Natural killer cell (primary cell): ENCODE measurements at regions not wholly inside any gene's neighbourhood (a gene's known extent, or its start where the extent isn't known, plus 50 kb on each side); places are given as distances from the start of the nearest gene placed in this dataset.

Experiments used
- ATAC-seq, 3 donors: fragments of 150-1000 bp in 2 of 3; fragments of 200-7000 bp in 1 of 3; cut with Tn5 transposase; 1 replicate in 1 of 3; 2 replicates in 2 of 3; pipeline ENCODE4 v1.10.0; 2021; ENCODE audit warnings: mild to moderate bottlenecking in 2 of 3, moderate library complexity in 2 of 3
- DNase-seq, 2 donors: peaks; one replicate each; pipeline versions ENCODE4 v3.0.0 to v3.0.0-alpha.2; 2013 to 2021; ENCODE audit warnings: mixed read lengths in 1 of 2
- H3K27ac ChIP-seq: one replicate; pipeline ENCODE4 v1.5.1; 2013; ENCODE audit warnings: mild to moderate bottlenecking, low read length
- H3K27me3 ChIP-seq: one replicate; pipeline ENCODE4 v1.6.1; 2013; ENCODE audit warnings: low read length; ENCODE audit not compliant: control insufficient read depth, insufficient read depth
- H3K36me3 ChIP-seq: one replicate; pipeline ENCODE4 v1.6.1; 2013; ENCODE audit warnings: low read length; ENCODE audit not compliant: control insufficient read depth, insufficient read depth
- H3K4me1 ChIP-seq: one replicate; pipeline ENCODE4 v1.6.1; 2013; ENCODE audit warnings: low read length; ENCODE audit not compliant: control insufficient read depth, insufficient read depth
- H3K4me3 ChIP-seq: one replicate; pipeline ENCODE4 v1.5.1; 2013; ENCODE audit warnings: low read length
- H3K9me3 ChIP-seq: one replicate; pipeline ENCODE4 v1.6.1; 2013; ENCODE audit warnings: low read length; ENCODE audit not compliant: control insufficient read depth, insufficient read depth
- H3K27ac Mint-ChIP-seq, 2 donors: one replicate each; pipeline ENCODE4 v1.8.0; 2022; ENCODE audit warnings: mild to moderate bottlenecking in 2 of 2, mixed read lengths in 2 of 2, moderate library complexity in 1 of 2
- H3K27me3 Mint-ChIP-seq, 2 donors: one replicate each; pipeline ENCODE4 v1.8.0; 2022; ENCODE audit warnings: low read depth in 2 of 2, mixed read lengths in 2 of 2
- H3K36me3 Mint-ChIP-seq: one replicate; pipeline ENCODE4 v1.8.0; 2022; ENCODE audit warnings: mixed read lengths
- H3K4me1 Mint-ChIP-seq, 2 donors: one replicate each; pipeline ENCODE4 v1.8.0; 2022; ENCODE audit warnings: mixed read lengths in 2 of 2
- H3K4me3 Mint-ChIP-seq: one replicate; pipeline ENCODE4 v1.8.0; 2022; ENCODE audit warnings: mild to moderate bottlenecking, moderate library complexity, mixed read lengths
- H3K9me3 Mint-ChIP-seq, 2 donors: one replicate each; pipeline ENCODE4 v1.8.0; 2022; ENCODE audit warnings: mixed read lengths in 2 of 2
- CTCF ChIP-seq: fragments of 200-600 bp; IDR thresholded peaks from one replicate; pipeline ENCODE4 v1.8.0; 2022; ENCODE audit warnings: antibody characterized with exemption
- WGBS: methylation state at CpG from one replicate; pipeline ENCODE4 v1.1.7; 2013; ENCODE audit warnings: missing lambda C conversion rate; ENCODE audit not compliant: insufficient coverage; 5-methylcytosine and 5-hydroxymethylcytosine counted together
- intact Hi-C: fragments of 100-400 bp; cut with micrococcal nuclease; formaldehyde crosslinking; loops from one replicate; pipeline ENCODE4 v1.14.2; 2022

DNA sequence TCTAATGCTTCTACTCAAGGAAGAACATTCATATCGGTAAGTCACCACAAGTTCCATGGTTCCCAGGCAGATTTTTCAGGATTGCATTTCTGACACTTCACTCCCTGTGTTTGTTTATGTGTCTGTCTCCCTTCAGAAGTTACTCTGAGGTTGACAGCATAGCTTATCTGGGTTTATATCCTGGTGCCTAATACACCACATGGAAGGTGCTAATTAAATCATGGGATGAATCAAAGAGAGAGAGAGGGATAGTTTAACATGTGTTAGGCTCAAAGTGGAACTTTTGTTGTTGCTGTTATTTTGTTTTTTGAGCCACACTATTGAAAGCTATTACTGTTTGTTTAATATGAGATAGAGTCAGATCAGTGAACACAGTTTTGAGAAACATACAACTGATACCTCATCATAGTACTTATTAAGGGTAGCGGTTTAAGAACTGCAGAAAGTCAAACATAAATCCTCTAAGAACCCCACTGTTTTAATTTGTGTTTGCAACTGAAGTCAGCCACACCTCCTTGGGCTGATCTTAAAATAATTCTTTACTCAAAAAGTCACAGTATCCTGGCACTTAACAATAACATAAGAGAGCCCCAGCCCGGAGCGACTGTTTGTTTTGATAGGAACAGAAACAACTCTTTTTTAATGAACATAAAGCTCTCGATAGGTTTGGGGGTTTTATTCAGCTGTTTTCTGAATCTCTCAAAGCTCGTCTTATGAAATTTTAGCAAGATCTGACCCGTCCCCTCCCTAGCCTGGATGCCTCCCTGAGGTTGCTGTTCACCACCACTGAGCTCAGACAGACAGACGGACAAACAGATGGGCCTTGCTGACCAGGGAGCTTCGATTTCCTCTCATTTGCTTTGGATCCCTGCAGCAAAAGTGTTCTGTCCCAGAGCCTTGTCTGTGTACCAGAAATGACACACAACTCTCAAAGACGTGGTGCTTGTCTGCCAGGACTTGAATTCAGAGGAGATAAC is 98.3 kb upstream of the MYOCD start:
- H3K27ac ChIP-seq = no peak overlapping the region
- H3K36me3 ChIP-seq = no peaks in the 10 kb centered on the region
- no peaks in the 10 kb centered on the region for H3K9me3 ChIP-seq
- Mint-ChIP-seq H3K4me1 (no peaks in the 10 kb centered on the region), H3K36me3 (no peaks in the 10 kb centered on the region), H3K27me3 (no peaks in the 10 kb centered on the region), H3K27ac (no peak overlapping the region), H3K9me3 (peaks cover 5 to 11% of the 10 kb centered on the region in 2 donors), H3K4me3 (no peak overlapping the region)
- DNase-seq (no peak), ATAC-seq (no peak)
- intact Hi-C loops = no loop called here
- no peak for TF ChIP-seq CTCF
- WGBS = 69% methylated on average over 9 of the region's 10 CpGs
- no peaks in the 10 kb centered on the region for H3K4me1 ChIP-seq
- H3K4me3 ChIP-seq = no peak overlapping the region
- no peaks in the 10 kb centered on the region for H3K27me3 ChIP-seq

DNA sequence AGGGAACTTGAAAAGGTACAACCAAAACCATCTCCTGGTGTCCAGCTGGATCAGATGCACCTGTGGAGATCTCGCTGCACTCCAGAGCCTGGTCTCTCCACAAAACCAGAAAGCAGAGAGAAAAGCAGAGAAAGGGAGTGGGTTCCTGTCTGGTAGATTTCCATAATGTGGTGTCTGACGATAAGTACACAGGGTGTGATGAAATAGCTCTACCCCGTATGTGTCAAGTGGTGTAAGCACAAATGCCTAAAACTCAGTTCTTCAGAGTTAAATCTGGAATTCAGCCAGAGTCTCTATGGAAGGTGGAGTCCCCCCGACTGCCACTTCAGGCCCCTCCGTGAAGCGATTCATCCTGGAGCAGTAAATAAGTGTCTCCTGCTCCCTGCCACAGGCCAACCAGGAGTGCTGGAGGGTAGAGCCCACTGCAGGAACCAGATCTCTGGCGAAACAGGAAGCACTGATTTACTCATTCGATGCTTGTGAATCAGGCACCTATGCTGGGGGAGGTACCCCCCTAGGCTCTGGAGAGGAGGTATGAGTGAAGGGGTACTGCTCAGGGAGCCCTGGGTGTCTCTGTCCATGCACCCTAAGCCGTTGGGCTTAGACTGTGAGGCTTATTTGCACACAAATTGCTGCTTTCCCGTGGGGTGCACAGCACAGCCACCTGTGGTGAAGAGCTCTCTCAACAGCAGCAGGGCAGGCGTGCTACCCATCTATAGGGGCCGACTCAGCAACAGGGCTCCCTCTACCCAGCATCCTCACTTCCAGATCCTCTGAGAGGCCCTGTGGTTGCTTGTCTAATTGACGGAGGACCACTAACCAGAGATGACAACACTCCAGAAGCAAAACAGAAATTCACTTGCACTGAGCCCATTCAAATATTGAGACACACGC is 97.1 kb upstream of the MYOCD start:
- ATAC-seq = no peak
- H3K9me3 Mint-ChIP-seq = peaks cover 5 to 10% of the 10 kb centered on the region in 2 donors
- H3K27me3 Mint-ChIP-seq = no peaks in the 10 kb centered on the region
- DNase-seq = no peak
- Histone ChIP-seq H3K36me3 (no peaks in the 10 kb centered on the region), H3K27me3 (no peaks in the 10 kb centered on the region), H3K27ac (no peak overlapping the region), H3K4me3 (no peak overlapping the region), H3K9me3 (no peaks in the 10 kb centered on the region), H3K4me1 (no peaks in the 10 kb centered on the region)
- H3K4me1 Mint-ChIP-seq = no peaks in the 10 kb centered on the region
- TF ChIP-seq CTCF = no peak
- H3K4me3 Mint-ChIP-seq = no peak overlapping the region
- no peak overlapping the region for H3K27ac Mint-ChIP-seq
- intact Hi-C loops = no loop called here
- 55% methylated on average over 14 of the region's 14 CpGs for WGBS
- H3K36me3 Mint-ChIP-seq = no peaks in the 10 kb centered on the region

- Histone ChIP-seq H3K27me3 (no peaks in the 10 kb centered on the region), H3K9me3 (no peaks in the 10 kb centered on the region), H3K4me3 (no peak overlapping the region), H3K4me1 (no peaks in the 10 kb centered on the region), H3K27ac (no peak overlapping the region), H3K36me3 (no peaks in the 10 kb centered on the region)
- DNase-seq (no peak), ATAC-seq (no peak)
- no peaks in the 10 kb centered on the region for H3K4me1 Mint-ChIP-seq
- H3K27ac Mint-ChIP-seq = no peak overlapping the region
- no peak for TF ChIP-seq CTCF
- H3K27me3 Mint-ChIP-seq = no peaks in the 10 kb centered on the region
- peaks cover 0 to 9% of the 10 kb centered on the region in 2 donors for H3K9me3 Mint-ChIP-seq
- H3K4me3 Mint-ChIP-seq = no peak overlapping the region
- 92% methylated on average over 2 of the region's 3 CpGs for WGBS
- H3K36me3 Mint-ChIP-seq = no peaks in the 10 kb centered on the region
- intact Hi-C loops = no loop called here
Measured at GRCh38 chr17:12571606-12572005, 94.1 kb upstream of the MYOCD start.
